ENCODE measurements at regions not wholly inside any gene's neighbourhood (a gene's known extent, or its start where the extent isn't known, plus 50 kb on each side); places are given as distances from the start of the nearest gene placed in this dataset.
A peak's percentile ranks its signal among the peaks of the same experiment; 100 is the strongest.

DNA sequence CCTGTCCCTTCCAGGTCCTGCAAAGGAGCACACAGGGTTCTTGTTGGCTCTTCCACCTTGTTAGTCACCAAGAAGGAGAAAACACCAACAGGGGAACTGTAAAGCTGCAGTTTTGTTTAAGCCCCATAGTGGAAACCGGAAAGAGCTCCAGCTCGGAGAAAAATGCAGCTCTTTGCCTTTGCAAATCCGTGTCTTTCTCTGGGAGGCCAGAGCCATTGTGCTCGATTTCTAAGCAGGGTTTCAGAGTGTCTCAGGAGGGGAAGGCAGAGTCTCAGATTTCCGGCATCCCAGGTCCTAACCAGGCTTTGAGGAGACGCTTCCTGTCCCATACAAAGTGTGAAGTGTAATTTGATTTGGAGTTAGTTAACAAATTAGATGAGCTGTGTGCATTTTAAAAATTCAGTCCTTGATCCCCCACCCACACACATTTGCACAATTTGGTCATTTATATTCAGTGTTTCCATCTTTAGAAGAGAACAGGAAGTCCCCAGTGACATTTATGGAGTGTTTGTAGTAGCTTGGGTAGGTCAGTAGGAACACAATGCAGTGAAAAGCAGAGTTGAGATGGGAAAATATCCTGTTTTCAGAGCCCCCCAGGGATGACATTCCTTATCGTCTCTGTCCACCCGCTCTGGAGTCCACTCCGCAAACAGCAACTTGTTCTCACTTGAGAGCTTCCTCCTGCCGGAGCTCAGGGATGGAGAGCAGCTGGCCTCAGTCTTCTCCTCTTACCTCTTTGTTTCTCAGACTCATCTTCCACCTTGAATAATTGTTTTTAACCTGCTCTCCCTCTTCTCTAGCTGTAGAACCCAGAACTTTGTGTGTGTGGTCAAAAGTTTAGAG lies 331.9 kb downstream of the SEC14L1 start:
- in situ Hi-C loops (cut with MboI): no loop called here
- ATAC-seq: no peak
- H3K4me1 ChIP-seq (replicated peaks in 1 of 2; ENCODE audit: control insufficient read depth in 2 of 2, insufficient read depth in 2 of 2, low read length in 2 of 2): peaks cover 31 to 42% of the 10 kb centered on the region in 2 experiments

DNA sequence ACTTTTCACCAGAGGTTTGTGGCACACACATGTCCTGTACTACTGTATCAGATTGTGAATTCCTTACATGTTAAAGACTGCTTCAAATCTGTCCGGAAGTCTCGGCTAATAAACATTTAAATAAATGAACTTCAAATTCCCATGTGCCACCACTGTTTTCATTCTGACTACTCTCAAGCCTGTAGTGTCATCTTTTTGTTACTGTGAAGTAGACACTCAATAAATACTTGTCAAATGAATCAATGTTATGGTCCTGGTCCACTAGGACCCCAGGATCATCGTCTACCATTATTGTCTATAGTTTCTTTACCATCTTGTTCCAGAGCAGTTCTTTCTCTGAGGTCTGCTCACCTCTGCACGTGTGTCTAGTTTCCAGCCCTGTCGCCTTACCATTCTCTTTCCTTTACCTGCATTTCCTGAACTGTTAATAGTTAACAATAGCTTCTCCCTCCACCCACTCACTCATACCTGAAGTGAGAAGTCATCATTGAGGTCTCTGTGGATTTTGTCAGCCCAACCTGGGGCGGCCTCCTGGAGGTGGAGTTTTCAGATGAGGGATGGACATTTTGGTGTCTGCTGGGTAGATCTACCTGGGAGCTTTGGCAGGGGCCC lies 333.0 kb downstream of the SEC14L1 start:
- no TSS peak for BruUV-seq (replicated peaks)
- Histone ChIP-seq H3K36me3 (ENCODE audit: control insufficient read depth, insufficient read depth, low read length) (0 out of 3 replicates have a peak, but pooled peaks cover 8% of the 10 kb centered on the region), H3K4me3 (no peak overlapping the region), H3K4me1 (replicated peaks in 1 of 2; ENCODE audit: control insufficient read depth in 2 of 2, insufficient read depth in 2 of 2, low read length in 2 of 2) (peaks cover 31 to 42% of the 10 kb centered on the region in 2 experiments), H3K4me2 (ENCODE audit: insufficient read depth, low read length) (no peak overlapping the region), H3K9ac (ENCODE audit: insufficient read depth in 1 of 2, low read depth in 2 of 2, low read length in 2 of 2) (no peak overlapping the region), H2AFZ (ENCODE audit: low read depth, low read length) (no peak overlapping the region), H4K20me1 (replicated peaks; ENCODE audit: control insufficient read depth, insufficient read depth, low read length) (peaks cover 31% of the 10 kb centered on the region; the same call in 1 of the 2 replicates), H3K27ac (ENCODE audit: extremely low read depth, low read depth, low read length) (no peak overlapping the region), H3K79me2 (ENCODE audit: control insufficient read depth, insufficient read depth, low read length) (peaks cover 71% of the 10 kb centered on the region), H3K9me3 (replicated peaks; ENCODE audit: control insufficient read depth, insufficient read depth, low read depth, low read length) (no peaks in the 10 kb centered on the region), H3K27me3 (ENCODE audit: control insufficient read depth in 2 of 2, insufficient read depth in 2 of 2, low read length in 2 of 2) (no peaks in the 10 kb centered on the region), H3K9me1 (ENCODE audit: control insufficient read depth, insufficient read depth, low read length) (no peaks in the 10 kb centered on the region)
- ATAC-seq (no peak), DNase-seq (ENCODE audit: extremely low read depth in 1 of 4, low spot score in 3 of 4) (no peak), FAIRE-seq (peak; percentile 11)
- ChIA-PET POLR2A (interaction anchor here (0.5 kb wide), 1 partner anchor 137 kb away, joined by 4 read pairs; no protein-coding TSS in a partner anchor), CTCF (ENCODE audit: low intra/inter-chr PET ratio) (no interaction called here)
- WGBS (ENCODE audit: insufficient coverage, low coverage, missing lambda C conversion rate): 90% methylated on average over 6 of the region's 6 CpGs
- in situ Hi-C loops (cut with MboI) (no loop called here), intact Hi-C loops (cut with micrococcal nuclease) (no loop called here)
- TF ChIP-seq HMG20A (CRISPR knock-in tag; conservative IDR thresholded peaks at IDR 0.05) (no peak), HEY1 (CRISPR knock-in tag; IDR thresholded peaks at IDR 0.05; ENCODE audit: borderline replicate concordance) (no peak), ZNF165 (CRISPR knock-in tag; IDR thresholded peaks at IDR 0.05; ENCODE audit: borderline replicate concordance) (no peak), MXI1 (IDR thresholded peaks at IDR 0.05; ENCODE audit: low read depth, low read length) (no peak), MCM5 (IDR thresholded peaks at IDR 0.05; ENCODE audit: low read depth) (no peak)
- TF ChIP-seq, protein P1, sequence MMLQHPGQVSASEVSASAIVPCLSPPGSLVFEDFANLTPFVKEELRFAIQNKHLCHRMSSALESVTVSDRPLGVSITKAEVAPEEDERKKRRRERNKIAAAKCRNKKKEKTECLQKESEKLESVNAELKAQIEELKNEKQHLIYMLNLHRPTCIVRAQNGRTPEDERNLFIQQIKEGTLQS (IDR thresholded peaks at IDR 0.05): no peak
- TF ChIP-seq, protein P1 (CRISPR knock-in tag; conservative IDR thresholded peaks at IDR 0.05): no peak
- TF ChIP-seq, protein P2, sequence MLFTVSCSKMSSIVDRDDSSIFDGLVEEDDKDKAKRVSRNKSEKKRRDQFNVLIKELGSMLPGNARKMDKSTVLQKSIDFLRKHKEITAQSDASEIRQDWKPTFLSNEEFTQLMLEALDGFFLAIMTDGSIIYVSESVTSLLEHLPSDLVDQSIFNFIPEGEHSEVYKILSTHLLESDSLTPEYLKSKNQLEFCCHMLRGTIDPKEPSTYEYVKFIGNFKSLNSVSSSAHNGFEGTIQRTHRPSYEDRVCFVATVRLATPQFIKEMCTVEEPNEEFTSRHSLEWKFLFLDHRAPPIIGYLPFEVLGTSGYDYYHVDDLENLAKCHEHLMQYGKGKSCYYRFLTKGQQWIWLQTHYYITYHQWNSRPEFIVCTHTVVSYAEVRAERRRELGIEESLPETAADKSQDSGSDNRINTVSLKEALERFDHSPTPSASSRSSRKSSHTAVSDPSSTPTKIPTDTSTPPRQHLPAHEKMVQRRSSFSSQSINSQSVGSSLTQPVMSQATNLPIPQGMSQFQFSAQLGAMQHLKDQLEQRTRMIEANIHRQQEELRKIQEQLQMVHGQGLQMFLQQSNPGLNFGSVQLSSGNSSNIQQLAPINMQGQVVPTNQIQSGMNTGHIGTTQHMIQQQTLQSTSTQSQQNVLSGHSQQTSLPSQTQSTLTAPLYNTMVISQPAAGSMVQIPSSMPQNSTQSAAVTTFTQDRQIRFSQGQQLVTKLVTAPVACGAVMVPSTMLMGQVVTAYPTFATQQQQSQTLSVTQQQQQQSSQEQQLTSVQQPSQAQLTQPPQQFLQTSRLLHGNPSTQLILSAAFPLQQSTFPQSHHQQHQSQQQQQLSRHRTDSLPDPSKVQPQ (CRISPR knock-in tag; IDR thresholded peaks at IDR 0.05; ENCODE audit: borderline replicate concordance): no peak

More for the DNA sequence above, 331.9 kb downstream of the SEC14L1 start:
- DNase-seq (ENCODE audit: extremely low read depth in 1 of 4, low spot score in 3 of 4) (no peak), FAIRE-seq (peak; percentile 35)
- H3K9me1 ChIP-seq (ENCODE audit: control insufficient read depth, insufficient read depth, low read length): no peaks in the 10 kb centered on the region
- no peaks in the 10 kb centered on the region for H3K27me3 ChIP-seq (ENCODE audit: control insufficient read depth in 2 of 2, insufficient read depth in 2 of 2, low read length in 2 of 2)
- H2AFZ ChIP-seq (ENCODE audit: low read depth, low read length): no peak overlapping the region
- ChIA-PET CTCF (ENCODE audit: low intra/inter-chr PET ratio) (interaction anchor here (0.6 kb wide), 1 partner anchor 1602 kb away, joined by 4 read pairs; no protein-coding TSS in a partner anchor), POLR2A (interaction anchor here (0.8 to 1.5 kb wide), 3 partner anchors 8 to 19 kb away, joined by 3 to 5 read pairs (median 3); no protein-coding TSS in a partner anchor)
- 74% methylated on average over 10 of the region's 10 CpGs for WGBS (ENCODE audit: insufficient coverage, low coverage, missing lambda C conversion rate)
- no peak overlapping the region for H3K27ac ChIP-seq (ENCODE audit: extremely low read depth, low read depth, low read length)
- BruUV-seq (replicated peaks): no TSS peak
- no peak overlapping the region for H3K4me3 ChIP-seq
- no peaks in the 10 kb centered on the region for H3K9me3 ChIP-seq (replicated peaks; ENCODE audit: control insufficient read depth, insufficient read depth, low read depth, low read length)
- 0 out of 3 replicates have a peak, but pooled peaks cover 8% of the 10 kb centered on the region for H3K36me3 ChIP-seq (ENCODE audit: control insufficient read depth, insufficient read depth, low read length)
- H3K4me2 ChIP-seq (ENCODE audit: insufficient read depth, low read length): no peak overlapping the region
- peak overlapping the region in 1 of 2 experiments; percentile 30; a peak in 1 of 4 replicates for H3K9ac ChIP-seq (ENCODE audit: insufficient read depth in 1 of 2, low read depth in 2 of 2, low read length in 2 of 2)
- TF ChIP-seq TCF3 (CRISPR knock-in tag; IDR thresholded peaks at IDR 0.05) (peak; percentile 17; the same call in 1 of the 2 replicates), POLR2H (tag; IDR thresholded peaks at IDR 0.05; ENCODE audit: low read depth) (no peak), YY1 (IDR thresholded peaks at IDR 0.05; ENCODE audit: borderline replicate concordance in 1 of 3, control insufficient read depth in 1 of 3, extremely low read depth in 1 of 3, insufficient read depth in 3 of 3, insufficient read length in 1 of 3, insufficient replicate concordance in 2 of 3, low read depth in 1 of 3, low read length in 2 of 3) (no peak), CBX2 (IDR thresholded peaks at IDR 0.05; ENCODE audit: insufficient read depth, low read length, poor library complexity, severe bottlenecking) (no peak)
- H3K79me2 ChIP-seq (ENCODE audit: control insufficient read depth, insufficient read depth, low read length): peaks cover 72% of the 10 kb centered on the region
- intact Hi-C loops (cut with micrococcal nuclease): no loop called here
- H4K20me1 ChIP-seq (replicated peaks; ENCODE audit: control insufficient read depth, insufficient read depth, low read length): peaks cover 28% of the 10 kb centered on the region; the same call in 1 of the 2 replicates
